ENCODE measurements at regions not wholly inside any gene's neighbourhood (a gene's known extent, or its start where the extent isn't known, plus 50 kb on each side); places are given as distances from the start of the nearest gene placed in this dataset.

DNA sequence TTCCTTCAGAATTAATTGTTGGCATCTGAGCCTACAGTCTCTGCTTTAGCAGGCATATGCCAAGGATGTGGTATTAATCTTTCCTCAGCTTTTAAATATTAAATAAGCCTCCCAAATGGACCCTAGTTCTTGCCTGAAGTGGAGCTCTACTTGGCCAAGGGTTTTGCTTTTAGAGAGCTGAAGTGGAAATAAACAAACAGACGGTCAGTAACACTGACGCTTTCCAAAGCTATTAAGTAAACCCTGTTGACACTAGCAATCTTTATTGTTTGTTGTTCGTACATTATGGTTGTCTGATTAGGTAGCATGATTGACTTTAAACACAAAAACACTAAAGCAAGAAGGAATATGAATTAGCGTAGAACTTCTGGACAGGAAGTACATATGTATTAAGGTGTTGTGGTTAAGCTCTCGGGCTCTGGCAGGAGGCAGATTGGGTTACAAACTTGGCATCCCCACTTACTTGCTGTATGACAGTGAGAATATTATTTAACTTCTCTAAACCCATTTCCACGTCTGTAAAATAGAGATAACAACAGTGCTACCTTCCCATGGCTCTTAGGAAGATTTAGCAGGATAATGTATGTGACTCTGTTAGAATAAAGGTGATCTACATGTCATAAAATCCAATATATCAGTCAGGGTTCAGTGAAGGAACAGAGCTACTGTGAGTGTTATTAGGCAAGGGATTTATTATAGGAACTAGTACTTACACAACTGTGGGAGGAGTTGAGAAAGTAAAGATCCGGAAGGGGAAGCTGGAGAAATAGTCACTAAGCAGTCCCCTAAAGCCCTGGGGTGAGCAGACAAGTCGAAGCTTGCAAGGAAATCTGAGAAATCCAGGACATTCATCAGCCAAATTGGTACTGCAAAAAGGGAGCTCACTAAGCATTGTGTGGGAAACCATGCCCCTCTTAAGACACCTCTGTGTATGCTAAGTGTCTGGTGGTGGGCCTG is 92.2 kb upstream of the ATF7IP start:
- no TSS peak for BruUV-seq (replicated peaks)
- Histone ChIP-seq H3K4me1 (ENCODE audit: insufficient read depth, low read length) (no peaks in the 10 kb centered on the region), H3K27ac (ENCODE audit: extremely low read length, insufficient read depth, low read length) (no peak overlapping the region), H4K20me1 (ENCODE audit: insufficient read depth, low read length) (no peaks in the 10 kb centered on the region), H2AFZ (ENCODE audit: low read length) (no peak overlapping the region), H3K36me3 (replicated peaks in 1 of 2; ENCODE audit: control insufficient read depth in 1 of 2, insufficient read depth in 2 of 2, low read length in 2 of 2) (no peaks in the 10 kb centered on the region), H3K9me3 (ENCODE audit: low read length) (no peaks in the 10 kb centered on the region), H3K4me2 (ENCODE audit: low read depth, low read length) (no peak overlapping the region), H3K4me3 (replicated peaks in 1 of 3; ENCODE audit: insufficient read depth in 1 of 3, low read depth in 2 of 3, low read length in 3 of 3) (no peak overlapping the region), H3K79me2 (ENCODE audit: insufficient read depth, low read length) (no peaks in the 10 kb centered on the region), H3K27me3 (ENCODE audit: control insufficient read depth in 1 of 2, insufficient read depth in 2 of 2, low read length in 2 of 2) (no peaks in the 10 kb centered on the region; a peak in 1 of 5 replicates), H3K9ac (ENCODE audit: insufficient read depth, low read depth, low read length) (no peak overlapping the region)
- 8% methylated on average over 8 of the region's 8 CpGs for WGBS (ENCODE audit: low lambda C conversion rate)
- ChIA-PET CTCF (ENCODE audit: low intra/inter-chr PET ratio, low total read pairs) (no interaction called here), POLR2A (interaction anchor here (1.5 kb wide), 1 partner anchor 13 kb away, joined by 5 read pairs; no protein-coding TSS in a partner anchor)
- in situ Hi-C loops (cut with HindIII; ENCODE audit: extremely low pct_ligation_motif_present, low pct_unique_long_range_greater_than_20kb), result no loop called here
- DNase-seq (ENCODE audit: low spot score) (no peak), ATAC-seq (no peak), FAIRE-seq (no peak)
- intact Hi-C loops (cut with micrococcal nuclease; ENCODE audit: unreplicated experiment), result no loop called here
- TF ChIP-seq ZNF333 (CRISPR knock-in tag; IDR thresholded peaks at IDR 0.05; ENCODE audit: borderline replicate concordance) (no peak), ZNF30 (CRISPR knock-in tag; IDR thresholded peaks at IDR 0.05) (no peak), EED (CRISPR knock-in tag; IDR thresholded peaks at IDR 0.05) (no peak), NKX3-1 (CRISPR knock-in tag; IDR thresholded peaks at IDR 0.05) (no peak), PHF21A (CRISPR knock-in tag; IDR thresholded peaks at IDR 0.05) (no peak), ZSCAN9 (CRISPR knock-in tag; IDR thresholded peaks at IDR 0.05; ENCODE audit: borderline replicate concordance) (no peak), NFE2L2 (IDR thresholded peaks at IDR 0.05; ENCODE audit: low read length) (no peak), TP53 (CRISPR knock-in tag; conservative IDR thresholded peaks at IDR 0.05) (no peak), ZFP82 (CRISPR knock-in tag; IDR thresholded peaks at IDR 0.05; ENCODE audit: borderline replicate concordance) (no peak), CEBPB (IDR thresholded peaks at IDR 0.05; ENCODE audit: borderline replicate concordance, low read depth, low read length) (no peak), SYNCRIP (IDR thresholded peaks at IDR 0.05; ENCODE audit: insufficient read depth, low read depth, low read length) (no peak), ZBTB42 (CRISPR knock-in tag; IDR thresholded peaks at IDR 0.05) (no peak), ZNF501 (CRISPR knock-in tag; IDR thresholded peaks at IDR 0.05) (no peak)
- TF ChIP-seq, protein P1, sequence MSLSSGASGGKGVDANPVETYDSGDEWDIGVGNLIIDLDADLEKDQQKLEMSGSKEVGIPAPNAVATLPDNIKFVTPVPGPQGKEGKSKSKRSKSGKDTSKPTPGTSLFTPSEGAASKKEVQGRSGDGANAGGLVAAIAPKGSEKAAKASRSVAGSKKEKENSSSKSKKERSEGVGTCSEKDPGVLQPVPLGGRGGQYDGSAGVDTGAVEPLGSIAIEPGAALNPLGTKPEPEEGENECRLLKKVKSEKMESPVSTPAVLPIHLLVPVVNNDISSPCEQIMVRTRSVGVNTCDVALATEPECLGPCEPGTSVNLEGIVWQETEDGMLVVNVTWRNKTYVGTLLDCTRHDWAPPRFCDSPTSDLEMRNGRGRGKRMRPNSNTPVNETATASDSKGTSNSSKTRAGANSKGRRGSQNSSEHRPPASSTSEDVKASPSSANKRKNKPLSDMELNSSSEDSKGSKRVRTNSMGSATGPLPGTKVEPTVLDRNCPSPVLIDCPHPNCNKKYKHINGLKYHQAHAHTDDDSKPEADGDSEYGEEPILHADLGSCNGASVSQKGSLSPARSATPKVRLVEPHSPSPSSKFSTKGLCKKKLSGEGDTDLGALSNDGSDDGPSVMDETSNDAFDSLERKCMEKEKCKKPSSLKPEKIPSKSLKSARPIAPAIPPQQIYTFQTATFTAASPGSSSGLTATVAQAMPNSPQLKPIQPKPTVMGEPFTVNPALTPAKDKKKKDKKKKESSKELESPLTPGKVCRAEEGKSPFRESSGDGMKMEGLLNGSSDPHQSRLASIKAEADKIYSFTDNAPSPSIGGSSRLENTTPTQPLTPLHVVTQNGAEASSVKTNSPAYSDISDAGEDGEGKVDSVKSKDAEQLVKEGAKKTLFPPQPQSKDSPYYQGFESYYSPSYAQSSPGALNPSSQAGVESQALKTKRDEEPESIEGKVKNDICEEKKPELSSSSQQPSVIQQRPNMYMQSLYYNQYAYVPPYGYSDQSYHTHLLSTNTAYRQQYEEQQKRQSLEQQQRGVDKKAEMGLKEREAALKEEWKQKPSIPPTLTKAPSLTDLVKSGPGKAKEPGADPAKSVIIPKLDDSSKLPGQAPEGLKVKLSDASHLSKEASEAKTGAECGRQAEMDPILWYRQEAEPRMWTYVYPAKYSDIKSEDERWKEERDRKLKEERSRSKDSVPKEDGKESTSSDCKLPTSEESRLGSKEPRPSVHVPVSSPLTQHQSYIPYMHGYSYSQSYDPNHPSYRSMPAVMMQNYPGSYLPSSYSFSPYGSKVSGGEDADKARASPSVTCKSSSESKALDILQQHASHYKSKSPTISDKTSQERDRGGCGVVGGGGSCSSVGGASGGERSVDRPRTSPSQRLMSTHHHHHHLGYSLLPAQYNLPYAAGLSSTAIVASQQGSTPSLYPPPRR (CRISPR knock-in tag; IDR thresholded peaks at IDR 0.05; ENCODE audit: borderline replicate concordance), result no peak
- TF ChIP-seq, protein P2, sequence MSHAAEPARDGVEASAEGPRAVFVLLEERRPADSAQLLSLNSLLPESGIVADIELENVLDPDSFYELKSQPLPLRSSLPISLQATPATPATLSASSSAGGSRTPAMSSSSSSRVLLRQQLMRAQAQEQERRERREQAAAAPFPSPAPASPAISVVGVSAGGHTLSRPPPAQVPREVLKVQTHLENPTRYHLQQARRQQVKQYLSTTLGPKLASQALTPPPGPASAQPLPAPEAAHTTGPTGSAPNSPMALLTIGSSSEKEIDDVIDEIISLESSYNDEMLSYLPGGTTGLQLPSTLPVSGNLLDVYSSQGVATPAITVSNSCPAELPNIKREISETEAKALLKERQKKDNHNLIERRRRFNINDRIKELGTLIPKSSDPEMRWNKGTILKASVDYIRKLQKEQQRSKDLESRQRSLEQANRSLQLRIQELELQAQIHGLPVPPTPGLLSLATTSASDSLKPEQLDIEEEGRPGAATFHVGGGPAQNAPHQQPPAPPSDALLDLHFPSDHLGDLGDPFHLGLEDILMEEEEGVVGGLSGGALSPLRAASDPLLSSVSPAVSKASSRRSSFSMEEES (CRISPR knock-in tag; IDR thresholded peaks at IDR 0.05), result no peak
- TF ChIP-seq, protein P3, sequence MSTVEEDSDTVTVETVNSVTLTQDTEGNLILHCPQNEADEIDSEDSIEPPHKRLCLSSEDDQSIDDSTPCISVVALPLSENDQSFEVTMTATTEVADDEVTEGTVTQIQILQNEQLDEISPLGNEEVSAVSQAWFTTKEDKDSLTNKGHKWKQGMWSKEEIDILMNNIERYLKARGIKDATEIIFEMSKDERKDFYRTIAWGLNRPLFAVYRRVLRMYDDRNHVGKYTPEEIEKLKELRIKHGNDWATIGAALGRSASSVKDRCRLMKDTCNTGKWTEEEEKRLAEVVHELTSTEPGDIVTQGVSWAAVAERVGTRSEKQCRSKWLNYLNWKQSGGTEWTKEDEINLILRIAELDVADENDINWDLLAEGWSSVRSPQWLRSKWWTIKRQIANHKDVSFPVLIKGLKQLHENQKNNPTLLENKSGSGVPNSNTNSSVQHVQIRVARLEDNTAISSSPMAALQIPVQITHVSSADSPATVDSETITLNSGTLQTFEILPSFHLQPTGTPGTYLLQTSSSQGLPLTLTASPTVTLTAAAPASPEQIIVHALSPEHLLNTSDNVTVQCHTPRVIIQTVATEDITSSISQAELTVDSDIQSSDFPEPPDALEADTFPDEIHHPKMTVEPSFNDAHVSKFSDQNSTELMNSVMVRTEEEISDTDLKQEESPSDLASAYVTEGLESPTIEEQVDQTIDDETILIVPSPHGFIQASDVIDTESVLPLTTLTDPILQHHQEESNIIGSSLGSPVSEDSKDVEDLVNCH (CRISPR knock-in tag; IDR thresholded peaks at IDR 0.05), result no peak

All from HepG2 (cell line).